GM18868 (cell line): ENCODE measurements at regions not wholly inside any gene's neighbourhood (a gene's known extent, or its start where the extent isn't known, plus 50 kb on each side); places are given as distances from the start of the nearest gene placed in this dataset.
"Not testable (repeated sequence)": the region's sequence is repeated elsewhere in the genome, so short reads cannot be mapped to it uniquely, and the experiment has no call there.

Experiments
- ATAC-seq: cut with Tn5 transposase; IDR thresholded peaks from one replicate; pipeline ENCODE4 v1.9.1; 2021; ENCODE audit warnings: mild to moderate bottlenecking, moderate library complexity; ENCODE audit not compliant: unreplicated experiment

DNA sequence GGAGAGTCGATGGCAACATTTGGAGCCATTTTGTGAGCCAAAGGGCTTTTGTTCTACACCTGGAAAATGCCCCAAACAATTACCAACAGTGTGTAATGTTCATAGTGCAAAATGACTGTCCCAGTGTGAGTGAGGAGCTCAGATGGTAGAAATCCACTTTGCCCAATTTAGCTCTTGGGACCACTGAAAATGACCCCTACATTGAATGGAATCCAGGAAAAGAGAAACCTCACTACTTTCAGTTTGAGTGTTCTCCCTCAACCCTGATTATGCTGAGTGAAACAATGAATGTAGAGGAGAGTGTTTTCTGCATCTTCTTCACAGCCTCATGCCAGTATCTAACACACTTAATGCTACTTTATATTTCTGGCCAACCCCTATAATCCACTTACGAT lies 84.9 kb upstream of the NRN1 start:
- ATAC-seq: no peak

DNA sequence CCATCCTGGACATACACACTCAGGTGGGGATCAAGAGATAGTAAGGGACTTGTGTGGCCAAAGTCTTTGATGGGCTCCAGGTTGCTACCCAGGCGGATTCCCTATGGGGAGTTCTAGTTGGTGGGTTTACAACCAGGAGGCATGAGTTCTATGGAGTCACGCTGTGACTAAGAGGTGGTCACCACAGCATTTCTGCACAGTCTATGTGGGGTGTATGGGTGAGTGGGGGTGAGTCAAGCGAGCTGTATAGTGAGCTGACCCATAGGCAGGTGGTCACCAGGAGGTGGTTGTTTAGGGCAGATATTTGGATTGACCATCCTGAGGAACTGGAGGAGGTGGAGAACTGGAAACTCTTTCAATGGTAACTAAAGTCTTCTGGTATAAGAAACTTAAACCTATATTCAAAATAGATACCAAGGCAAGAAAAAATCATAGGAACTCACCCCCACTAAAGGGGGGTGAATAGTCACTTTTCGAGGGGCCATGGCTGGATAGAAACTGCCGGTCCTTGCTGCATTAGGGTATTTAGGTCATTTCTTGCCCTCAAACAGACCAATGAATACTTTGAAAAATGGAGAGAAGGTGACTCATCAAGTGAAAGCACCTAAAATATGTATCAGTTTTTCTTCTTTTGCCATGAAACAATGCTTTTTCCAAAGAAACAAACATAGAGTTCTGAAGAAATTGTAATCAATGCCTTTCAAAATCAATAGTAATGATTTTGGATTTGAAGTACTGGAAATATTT lies 84.3 kb upstream of the NRN1 start:
- ATAC-seq: no peak

DNA sequence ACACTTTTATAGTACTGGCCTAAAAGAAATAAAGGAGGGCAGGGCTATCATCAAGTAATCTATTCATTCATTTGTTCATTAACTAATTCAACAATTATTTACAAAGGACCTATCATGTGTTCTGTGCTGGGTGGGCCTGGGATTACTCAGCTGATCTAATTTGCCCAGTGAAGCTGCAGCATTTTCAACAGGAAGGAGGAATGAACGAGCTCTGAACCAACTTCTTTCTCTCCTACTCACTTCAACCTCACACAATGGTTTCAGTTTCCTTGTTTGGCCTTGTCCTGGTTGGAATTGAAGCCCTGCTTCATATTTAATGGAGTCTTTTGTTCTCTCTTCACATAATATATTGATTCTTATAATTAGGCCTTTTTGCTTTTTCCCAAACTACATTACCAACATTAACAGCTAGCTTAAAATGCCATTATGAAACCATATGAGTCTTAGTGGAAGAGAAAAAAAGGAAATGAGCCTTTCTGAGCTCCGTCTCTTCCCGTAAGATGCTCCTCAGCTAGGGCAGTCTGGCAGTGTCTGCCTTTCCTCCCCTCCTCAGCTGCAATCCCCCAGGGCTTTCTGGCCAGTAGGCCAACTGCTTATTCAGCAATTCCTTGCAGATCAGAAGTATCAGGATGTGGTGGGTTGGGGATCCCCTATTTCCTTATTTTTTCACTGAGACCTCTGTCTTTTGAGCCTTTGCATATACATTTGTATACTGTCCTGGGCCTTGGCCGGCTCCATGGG lies 79.4 kb upstream of the NRN1 start:
- ATAC-seq: no peak

DNA sequence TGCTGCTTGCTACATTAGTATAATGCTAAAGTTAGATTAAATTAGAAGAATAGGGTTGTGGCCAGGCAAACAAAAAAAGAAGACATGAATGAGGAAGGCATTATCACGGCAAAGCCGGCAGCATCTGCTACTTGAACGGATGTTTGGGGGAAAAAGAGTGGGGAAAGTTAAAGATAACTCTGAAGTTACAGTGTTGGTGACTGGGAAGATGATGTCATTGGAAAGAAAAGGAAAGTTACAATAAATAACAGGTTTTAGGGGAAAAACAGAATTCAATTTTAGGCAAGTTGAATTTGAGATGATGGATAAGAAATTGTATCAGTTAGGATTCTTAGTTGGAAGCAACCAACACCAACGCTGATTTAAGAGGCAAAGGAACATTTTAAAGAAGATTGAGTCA lies 74.2 kb upstream of the NRN1 start:
- no peak for ATAC-seq

DNA sequence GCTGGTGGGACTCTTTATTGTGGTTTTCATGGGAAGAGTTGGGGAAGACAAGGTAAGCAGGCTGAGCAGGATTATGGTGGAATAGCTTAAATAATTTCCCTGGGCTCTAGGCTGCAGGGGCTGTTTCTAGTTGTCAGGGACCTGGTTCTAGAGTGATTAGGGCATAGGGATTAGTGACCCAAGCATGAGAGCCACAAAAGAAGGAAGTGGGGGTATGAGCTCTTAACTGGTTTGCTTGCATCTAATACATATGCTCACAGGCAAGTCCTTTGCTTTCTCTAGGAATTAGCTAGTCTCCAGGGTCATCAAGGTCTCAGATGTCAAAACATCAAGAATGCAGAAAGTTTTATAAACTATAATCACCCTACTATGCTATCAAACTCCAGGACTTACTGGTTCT lies 67.5 kb upstream of the NRN1 start:
- no peak for ATAC-seq

DNA sequence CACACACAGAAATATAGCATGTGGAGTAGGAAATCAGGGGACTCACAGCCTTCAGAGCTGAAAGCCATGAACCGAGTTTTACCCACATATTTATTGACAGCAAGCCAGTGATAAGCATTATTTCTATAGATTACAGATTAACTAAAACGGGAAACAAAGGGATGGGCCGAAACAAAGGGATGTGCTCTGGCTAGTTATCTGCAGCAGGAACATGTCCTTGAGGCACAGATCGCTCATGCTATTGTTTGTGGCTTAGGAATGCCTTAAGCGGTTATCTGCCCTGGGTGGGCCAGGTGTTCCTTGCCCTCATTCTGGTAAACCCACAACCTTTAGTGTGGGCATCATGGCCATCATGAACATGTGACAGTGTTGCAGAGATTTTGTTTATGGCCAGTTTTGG lies 61.4 kb upstream of the NRN1 start:
- ATAC-seq: not testable (repeated sequence)

DNA sequence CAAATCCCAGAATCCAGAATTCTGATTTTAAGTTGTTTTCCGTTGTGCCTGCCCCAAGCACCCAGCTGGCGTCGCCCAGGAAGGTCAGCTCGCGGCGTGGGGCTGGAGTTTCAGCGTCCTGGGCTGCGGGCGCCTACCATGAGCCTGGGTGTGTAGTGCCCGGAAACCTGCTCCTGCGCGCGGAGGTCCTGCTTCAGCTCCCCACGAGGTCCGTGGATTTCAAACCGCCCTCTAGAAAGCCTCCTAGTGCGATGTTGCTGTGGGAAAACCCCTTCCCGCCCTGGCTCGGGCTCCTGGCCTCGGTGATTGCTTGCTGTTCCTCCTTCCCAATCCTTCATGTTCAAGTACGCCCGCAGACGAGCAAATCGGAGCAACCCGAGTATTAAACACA lies 51.3 kb upstream of the NRN1 start:
- ATAC-seq: no peak

DNA sequence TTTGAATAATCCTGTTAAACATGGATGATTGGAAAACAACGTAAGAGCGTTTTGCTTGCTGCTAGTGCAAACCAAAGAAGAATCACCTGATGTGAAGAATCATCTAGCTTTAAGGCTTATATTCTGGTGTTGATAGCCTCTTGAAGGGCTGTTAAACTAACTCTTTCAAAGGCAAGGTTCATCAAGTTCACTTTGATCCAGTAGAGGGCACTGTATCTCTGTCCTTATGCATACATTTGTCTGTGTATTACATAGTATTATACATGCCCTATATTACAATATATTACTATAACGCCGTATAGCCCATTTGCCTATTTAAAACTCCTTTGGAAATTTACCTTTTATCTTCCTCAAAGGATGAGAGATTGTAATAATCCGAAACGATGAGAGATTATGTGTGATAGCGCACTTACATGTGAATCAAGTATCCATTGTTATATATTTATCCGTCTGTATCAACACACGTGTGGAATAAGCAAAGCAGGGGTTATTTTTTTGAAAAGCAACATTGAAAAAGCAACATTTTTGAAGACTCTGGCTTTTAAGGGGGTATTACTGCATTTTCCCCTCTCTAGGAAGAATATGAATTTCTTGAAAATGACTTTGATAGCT lies 50.8 kb upstream of the NRN1 start:
- peak; percentile 52 for ATAC-seq
